NCI-H2196 (cell line): ENCODE measurements at regions not wholly inside any gene's neighbourhood (a gene's known extent, or its start where the extent isn't known, plus 50 kb on each side); places are given as distances from the start of the nearest gene placed in this dataset.

Experiments used
- DNase-seq: peaks from one replicate; lab custom pipeline; 2025; ENCODE audit not compliant: unreplicated experiment; lab: John Stamatoyannopoulos, UW

DNA sequence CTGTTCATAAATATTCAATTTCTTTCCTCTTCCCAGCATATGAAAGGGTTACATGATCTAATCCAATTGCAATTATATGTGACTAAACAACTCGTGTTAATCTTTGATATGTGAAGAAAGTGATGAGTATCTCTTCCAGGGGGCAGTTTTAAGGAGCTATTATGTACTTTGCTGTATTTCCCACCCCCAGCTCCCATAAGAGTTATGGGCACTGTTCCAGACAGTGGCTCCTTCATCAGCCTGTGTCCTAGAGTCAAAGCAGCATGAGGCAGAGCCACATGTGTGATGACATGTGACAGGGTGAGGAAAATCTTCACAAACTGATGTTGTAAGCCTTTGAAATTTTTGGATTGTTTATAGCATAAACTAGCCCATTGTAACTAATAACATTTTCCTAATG, 315.4 kb downstream of the DIPK2A start:
- DNase-seq: no peak

DNA sequence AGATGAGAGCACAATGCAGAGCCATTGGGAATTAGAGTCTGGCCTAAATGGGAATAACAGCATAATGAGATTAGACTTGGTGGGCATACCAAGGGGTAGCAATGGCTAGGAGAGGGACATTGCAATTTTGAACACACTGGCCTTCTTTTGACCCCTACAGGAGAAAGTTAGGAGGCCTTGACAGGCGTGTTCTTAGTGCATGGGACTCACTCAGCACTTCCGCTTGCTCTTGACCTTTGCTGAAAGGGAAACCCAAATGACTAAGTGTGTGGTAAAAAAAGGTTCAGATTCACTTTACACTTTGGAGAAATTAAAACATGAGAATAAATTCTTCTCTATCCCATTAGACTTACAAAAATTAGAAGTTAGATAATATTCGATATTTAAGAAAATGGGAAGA, 317.4 kb downstream of the DIPK2A start:
- no peak for DNase-seq

DNA sequence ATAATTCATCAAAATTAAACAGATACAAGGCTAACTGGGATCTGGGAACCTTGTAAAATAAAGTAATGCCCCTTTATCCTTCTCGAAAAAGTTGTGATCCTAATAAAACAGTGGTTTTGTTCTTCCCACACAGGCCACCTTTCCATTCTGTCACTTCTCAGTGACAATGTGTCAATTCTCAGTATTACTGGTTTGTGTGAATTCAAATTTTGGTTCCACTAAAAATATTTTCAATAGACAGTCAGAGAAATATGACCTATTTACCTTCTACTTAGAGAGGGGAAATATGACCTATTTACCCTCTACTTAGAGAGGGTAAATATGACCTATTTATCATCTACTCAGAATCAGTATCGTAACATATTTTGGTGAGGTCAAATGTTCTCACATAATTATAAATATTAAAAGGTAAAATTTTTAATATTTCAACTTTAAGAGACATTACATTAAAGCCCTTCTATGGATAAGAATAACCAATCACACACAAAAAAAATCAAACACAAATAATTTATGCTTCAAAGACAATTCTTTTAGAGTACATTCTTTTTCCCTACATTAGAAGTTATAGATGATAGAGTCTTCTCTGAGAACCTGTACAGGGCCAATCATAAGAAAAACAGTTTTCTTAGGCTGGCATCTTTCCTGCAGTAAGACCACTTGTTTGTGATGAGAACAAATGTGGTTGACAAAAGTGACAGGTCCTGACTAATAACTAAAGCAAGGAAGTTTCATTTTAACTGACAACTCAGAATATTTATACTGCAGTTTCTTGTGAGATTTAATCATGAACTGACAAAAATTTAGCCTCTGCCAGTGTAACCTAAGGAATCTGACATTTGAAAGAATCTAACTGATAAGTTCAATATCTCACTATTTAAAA, 323.3 kb downstream of the DIPK2A start:
- DNase-seq: no peak

DNA sequence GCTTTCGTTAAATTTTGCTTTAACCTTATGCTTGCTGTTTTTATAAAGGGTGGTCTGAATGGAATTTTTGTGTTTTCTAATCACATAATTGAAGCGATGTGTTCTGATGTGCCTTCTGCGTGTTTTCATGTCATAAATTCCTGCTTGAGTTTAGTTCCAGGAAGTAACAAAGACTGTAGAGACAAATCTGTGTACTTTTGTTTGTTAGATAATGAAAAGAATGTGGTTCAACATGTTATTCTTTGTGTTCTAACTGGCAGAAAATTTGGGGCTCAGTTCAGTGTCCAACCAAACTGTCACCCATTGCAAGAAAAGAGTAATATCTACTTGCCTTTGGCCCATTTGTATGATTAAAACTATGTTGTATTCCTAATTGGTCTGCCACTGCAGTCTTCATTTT, 324.0 kb downstream of the DIPK2A start:
- DNase-seq: no peak

DNA sequence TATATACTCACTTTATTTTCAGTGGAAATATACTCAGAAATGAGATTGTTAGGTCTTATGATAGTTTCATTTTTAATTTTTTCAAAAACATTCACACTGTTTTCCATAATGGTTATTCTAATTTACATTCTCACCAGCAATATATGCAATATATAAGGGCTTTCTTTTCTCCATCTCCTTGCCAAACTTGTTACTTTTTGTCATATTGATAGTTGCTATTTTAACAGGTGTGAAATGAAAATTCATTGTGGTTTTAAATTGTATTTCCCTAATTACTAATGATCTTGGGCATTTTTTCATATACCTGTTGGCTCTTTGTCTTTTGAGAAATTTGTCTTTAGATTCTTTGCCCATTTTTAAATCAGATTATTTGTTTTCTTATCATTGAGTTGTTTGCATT, 325.2 kb downstream of the DIPK2A start:
- DNase-seq: no peak

DNA sequence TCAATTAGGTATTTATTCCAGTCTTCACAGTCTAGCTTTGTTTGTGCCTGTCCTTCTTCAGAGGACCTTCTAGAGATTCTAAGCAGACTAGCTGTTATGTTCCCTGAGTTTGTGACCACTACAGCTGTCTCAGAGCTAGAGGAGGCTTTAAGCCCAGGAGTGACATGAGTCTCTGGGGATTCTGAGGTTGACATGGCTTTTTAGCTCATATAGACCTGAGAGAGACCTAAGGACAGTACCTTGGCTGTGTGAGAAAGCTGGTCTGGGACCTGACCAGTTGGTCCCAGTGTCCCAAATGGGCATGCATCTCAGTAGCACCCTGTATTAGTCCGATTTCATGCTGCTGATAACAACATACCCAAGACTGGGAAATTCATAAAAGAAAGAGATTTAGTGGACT, 330.2 kb downstream of the DIPK2A start:
- no peak for DNase-seq

DNA sequence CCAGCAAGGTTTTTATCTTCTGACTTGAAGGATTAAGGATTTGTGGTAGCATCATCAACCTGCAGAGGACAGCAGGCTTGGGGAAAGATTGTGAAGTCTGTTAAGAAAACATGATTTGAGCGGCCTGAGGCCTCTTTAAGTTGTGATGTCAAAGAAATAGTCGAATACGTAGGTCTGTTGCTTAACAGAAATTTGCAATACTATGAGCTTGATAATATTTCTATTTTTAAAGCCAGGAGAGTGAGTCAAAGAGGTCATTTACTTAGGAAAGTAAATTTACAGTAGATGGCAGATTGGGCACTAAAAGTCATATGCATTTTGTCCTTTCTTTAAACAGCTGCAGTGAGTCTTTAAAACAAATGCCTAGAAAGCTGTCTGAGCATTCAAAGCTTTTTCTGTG, 336.3 kb downstream of the DIPK2A start:
- DNase-seq: no peak

DNA sequence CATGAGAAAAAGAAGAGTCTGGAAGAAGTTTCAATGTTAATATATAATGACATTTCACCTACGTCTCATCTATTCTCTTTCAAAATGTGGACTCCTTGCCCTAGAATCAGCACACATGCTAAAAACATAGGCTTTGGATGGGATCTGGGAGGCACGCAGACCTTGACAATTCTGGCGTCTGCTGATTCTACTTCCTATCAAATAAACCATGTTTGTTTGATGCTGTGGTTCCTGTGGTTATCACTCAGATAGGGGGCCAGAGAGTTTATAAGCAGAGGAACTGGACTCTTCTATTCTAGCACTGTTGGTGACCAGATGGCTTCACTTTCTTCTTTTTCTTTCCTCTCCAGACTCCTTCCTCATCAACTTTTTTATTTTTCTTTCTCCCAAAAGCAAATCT, 336.8 kb downstream of the DIPK2A start:
- DNase-seq: no peak

DNA sequence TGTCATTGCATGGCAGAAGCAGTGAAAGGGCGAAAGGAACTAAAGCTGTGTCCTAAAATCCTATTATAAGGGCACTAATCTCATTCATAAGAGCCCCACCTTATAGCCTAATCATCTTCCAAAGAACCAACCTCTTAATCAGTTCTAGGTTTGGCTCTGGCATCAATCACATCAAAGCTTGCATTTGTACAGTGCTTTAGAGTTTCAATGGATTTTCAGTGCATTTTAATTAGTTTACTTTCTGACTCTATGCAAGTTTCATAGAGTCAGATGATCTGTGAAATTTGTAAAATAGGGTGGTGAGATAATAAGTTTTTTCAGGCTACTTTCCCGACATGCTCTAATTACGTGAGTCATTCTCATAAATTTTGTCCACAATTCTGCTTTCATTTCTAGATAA, 341.1 kb downstream of the DIPK2A start:
- no peak for DNase-seq

DNA sequence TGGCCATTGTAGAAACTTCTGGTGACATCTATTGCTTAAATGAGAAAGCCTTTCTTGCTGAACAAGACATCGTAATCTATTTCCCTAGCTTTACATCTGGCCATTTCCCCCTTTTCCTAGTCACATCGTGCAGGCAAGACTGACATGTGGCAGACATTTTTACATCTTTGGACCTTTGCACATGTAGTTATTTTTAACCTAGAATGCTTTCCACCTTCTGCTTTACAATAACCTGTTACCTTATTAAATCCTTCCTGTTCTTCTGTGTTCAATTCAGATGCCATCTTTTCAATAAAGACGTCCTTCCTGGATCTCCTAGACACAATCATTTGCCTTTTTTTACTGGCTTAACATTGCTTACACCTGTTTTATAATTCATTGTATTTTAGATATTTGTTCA, 343.3 kb downstream of the DIPK2A start:
- DNase-seq: no peak

DNA sequence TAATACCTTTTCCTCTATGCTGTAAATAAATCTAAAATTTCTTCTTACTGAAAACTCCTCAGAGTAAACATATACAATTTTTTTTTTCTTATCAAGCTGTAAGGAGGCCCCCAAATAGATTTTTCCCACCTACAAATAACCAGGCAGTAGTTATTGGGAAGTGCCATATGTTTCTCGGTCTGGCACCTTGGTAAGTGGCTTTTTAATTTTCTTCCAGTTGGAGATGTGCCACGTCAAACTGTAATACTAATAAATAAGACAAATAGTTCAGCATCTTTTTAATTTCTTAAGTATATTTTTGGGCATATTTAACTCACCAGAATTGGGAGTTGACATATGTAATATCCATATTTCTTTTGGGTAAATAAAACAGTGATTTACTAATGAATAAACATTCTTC, 346.3 kb downstream of the DIPK2A start:
- DNase-seq: no peak

DNA sequence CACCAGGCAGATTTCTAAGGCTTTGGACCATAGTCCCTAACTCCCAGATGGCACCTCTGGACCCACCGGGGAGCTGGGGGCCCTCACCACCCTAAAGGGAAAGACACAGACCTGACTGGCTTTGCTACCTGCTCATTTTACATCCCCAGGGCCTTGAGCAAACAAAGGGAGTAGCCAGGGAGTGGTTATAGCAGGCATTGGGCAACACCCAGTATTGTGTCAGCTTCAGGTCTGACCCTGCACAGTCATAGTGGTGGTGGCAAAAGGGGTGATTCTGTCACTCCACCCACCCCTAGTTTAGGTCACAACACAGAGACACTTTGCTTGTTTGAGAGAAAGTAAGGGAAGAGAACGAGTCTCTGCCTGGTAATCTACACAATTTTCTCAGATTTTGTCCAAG, 352.5 kb downstream of the DIPK2A start:
- no peak for DNase-seq

DNA sequence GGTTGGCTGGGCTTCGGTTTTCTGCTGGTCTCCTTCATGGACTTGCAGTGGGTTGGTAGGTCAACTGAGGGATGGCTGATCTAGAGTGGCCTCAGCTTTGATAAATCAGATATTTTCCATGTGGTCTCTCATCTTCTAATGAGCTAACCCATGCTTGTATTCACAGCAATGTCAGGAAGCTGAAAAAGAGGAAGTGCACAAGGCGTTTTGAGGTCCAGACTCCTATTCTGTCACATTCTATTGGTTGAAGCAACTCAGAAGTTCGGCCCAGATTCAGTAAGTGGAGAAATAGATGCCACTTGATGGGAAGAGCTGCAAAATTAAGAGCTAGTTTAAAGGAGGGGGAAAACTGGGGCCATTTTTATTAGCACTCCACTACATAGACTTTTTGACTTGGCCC, 361.2 kb downstream of the DIPK2A start:
- DNase-seq: no peak

DNA sequence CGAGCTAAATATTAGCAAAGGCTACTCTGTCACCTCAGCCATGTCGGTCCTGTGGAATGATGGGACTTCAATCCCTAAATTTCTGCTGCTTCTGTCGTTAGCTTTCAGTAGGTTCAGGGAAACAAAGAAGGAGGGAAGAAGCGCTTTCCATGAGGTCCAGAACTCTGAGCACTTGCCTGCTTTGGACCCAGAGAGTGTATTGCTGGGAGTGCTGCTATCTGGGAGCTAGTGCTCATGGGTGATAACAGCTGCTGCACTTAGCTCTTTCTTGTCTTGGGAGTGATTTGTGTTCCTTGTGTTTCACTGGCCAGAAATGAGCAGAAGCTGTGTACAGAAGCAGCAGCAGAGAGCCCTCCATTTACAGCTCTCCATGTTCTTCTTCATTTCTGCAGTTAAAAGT, 369.8 kb downstream of the DIPK2A start:
- no peak for DNase-seq

DNA sequence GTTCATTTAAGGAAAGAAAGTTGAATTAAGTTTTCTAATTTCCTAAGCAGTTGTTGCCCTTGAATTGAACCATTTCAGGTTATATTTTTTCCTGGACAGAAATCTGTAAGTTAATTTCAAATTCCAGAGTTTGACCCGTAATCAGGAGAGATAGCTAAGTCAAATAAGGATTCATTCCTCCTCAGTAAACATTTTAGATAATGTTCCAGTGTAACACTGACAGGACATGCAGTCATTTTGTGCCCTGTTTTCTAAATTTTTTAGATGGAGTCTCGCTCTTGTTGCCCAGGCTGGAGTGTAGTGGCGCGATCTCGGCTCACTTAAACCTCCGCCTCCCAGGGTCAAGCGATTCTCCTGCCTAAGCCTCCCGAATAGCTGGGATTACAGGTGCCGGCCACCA, 371.7 kb downstream of the DIPK2A start:
- DNase-seq: no peak

DNA sequence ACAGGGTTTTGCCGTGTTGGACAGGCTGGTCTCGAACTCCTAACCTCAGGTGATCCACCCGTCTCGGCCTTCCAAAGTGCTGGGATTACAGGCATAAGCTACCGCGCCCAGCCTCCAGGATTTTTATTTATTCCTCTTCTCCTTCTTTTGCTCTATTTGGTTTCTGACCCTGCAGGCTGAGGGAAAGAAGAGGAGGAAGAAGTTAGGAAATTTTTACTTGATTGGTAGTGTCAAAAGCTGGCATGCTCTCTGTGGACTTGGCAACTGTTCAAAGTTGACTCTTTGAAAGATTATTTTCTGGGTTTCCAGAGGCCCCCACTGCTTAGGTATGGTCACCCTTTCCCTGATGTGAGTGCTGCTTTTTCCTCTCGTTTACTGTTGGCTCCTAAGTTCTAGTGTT, 372.2 kb downstream of the DIPK2A start:
- DNase-seq: no peak

DNA sequence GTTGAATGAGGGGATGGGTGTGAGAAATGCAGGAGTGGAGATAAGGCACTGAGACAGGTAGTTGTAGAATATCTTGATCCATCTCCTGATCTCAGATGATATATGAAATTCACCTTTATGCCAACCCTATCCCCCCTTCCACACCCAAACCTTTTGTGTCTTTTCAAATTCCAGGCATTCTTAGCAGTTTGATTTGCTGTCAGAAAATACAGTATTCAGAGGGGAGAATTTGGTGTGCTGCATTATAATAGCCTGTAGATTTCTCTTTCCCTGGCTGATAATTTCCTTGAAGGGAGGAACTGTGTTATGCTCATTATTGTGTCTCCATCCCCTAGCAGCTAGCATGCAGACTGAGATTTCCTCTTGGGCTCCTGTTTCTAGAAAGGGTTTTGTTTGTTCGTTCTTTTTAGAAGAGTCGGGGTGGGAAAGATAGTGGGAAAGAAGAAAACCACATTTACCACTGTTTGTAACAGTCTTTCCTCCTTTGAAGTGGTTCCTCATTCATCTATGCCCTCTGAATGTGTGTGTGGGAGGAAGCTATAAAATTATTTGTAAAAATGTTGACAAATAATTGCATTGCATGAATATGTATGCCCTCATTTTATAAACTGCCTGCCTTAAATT, 373.4 kb downstream of the DIPK2A start:
- DNase-seq: no peak

DNA sequence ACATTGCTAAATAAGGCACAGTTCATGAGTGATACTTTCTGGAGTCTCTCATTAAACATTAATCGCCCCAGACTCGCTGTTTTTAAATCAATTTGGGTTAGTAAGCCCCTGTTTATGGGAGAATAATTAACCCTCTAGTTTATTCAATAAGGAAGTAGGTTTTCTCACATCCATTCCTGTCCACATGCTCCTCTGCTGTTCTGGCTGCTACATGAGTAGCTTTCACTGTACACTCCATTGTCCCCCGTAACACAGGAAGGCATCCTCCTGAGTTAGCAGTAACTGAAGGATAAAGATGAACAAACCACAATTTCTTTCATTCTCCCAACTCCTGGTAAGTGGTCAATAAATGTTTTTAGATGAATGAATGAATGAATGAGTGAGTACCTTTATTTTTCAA, 378.5 kb downstream of the DIPK2A start:
- DNase-seq: no peak

DNA sequence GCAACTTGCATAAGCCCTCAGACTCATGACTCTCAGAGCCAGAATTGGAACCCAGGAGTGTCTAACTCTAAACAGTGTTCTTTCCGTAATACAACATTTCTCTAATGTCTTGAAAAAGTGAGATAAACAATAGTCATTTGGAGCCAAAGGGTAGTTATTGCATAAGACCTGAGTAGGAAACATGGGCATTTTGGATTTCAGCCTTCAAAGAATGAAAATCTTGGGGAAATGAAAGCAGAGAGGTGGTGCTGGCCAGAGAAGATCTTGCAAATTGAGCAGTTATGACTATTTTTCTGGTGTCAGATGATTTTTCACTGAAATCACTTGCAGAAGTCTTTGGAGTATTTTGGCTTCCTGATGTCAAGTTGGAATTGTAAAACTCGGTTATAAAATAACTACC, 379.4 kb downstream of the DIPK2A start:
- DNase-seq: no peak

DNA sequence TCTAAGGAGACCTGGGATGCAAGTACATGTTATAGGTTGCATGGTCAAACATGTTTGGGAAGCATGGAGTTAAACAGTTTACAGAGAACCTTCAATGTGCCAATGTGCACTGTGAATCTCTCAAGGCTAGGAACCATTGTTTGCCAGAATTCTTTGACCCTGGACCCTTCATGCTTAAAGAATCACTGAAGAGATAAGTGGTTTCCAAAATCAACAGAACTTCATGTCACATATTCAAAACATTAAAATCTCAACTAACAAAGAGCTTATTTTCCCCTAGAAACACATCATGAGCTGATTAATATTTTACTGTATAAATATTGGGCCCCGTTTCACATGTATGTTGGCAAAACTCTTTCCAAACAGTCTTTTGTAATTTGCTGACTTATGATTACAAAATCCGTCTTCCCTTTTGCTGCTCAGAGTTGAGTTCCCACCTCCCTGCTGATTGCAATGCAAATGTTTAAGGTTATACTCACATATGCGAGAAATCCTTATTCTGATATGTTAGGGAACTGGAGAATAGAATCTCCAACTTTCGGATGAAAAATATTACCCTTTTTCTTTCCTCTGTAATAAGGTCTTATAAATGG, 380.2 kb downstream of the DIPK2A start:
- no peak for DNase-seq

DNA sequence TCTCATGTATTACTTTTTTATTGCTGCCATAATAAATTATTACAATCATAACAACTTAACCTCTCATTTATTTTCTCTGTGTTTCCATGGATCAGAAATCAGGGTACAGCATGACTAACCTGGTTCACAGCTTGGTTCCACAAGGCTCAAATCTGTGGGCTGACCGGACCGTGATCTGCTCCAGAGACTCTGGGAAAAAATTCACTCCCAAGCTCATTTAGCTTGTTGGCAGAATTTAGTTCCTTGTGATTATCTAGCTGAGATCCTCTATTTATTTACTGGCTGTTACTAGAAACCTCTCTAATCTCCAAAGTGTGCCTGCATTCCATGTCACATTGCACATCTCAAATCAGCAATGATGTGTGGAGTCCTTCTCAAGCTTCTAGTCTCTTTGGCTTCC, 386.6 kb downstream of the DIPK2A start:
- no peak for DNase-seq

DNA sequence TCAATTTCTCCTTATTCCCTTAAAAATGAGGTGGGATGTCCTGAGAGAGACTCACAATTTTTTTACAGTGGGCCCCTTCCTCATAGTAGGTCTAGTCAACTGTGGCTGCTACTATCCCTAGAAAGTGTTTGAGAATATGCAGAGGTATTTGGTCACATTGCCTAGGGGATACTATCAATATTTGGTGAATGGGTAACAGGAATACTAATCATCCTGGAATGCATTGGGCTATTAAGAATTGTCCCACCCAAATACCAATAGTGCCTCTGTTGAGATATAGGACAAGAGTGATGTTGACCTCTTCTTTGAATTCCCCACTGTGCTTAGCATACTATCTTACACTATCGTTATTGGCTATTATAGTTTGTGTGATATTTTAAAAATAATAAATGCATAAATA, 389.4 kb downstream of the DIPK2A start:
- no peak for DNase-seq
